Epithelial cell of esophagus (primary cell): ENCODE measurements at regions not wholly inside any gene's neighbourhood (a gene's known extent, or its start where the extent isn't known, plus 50 kb on each side); places are given as distances from the start of the nearest gene placed in this dataset.

Experiments
- DNase-seq: peaks from one replicate; pipeline ENCODE4 v3.0.0; 2010; ENCODE audit warnings: low read depth
- H3K4me3 ChIP-seq: 2 replicates; pipeline ENCODE4 v1.5.1; 2011; ENCODE audit warnings: mild to moderate bottlenecking, low read length, control low read depth
- TF ChIP-seq, protein P1 (sequence below): IDR thresholded peaks from 2 replicates; pipeline ENCODE4 v1.5.1; 2011; ENCODE audit warnings: low read depth, mild to moderate bottlenecking, low read length, control low read depth, inconsistent platforms; ENCODE audit not compliant: insufficient read depth; ENCODE audit errors: missing control alignments

DNA sequence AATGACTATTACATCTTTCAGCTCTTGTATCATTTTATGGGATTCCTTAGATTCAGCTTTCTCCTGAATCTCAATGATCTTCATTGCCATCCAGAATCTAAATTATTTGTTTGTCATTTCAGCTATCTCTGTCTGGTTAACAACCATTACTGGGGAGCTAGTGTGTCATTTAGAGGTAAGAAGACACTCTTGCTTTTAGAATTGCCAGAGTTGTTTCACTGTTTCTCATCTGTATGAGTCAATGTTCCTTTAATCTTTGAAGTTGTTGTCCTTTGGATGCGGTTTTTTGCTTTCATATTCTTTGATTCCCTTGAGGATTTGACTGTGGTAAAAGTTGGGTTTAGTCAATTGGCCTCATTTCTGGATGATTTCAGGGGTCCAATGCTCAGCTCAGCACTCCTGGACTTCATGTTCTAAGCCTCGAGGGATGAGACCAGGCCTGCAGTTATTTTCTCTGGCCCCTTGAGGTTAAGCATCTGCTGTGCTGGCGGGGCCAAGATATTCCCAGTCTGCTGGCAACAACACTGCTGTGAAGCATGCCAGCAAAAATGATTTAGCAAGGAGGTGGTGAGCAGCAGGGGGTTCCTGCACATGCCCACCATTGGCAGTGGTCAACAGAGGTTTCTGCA lies 102.4 kb upstream of the PCSK5 start:
- no peak overlapping the region for H3K4me3 ChIP-seq
- TF ChIP-seq, protein P1, sequence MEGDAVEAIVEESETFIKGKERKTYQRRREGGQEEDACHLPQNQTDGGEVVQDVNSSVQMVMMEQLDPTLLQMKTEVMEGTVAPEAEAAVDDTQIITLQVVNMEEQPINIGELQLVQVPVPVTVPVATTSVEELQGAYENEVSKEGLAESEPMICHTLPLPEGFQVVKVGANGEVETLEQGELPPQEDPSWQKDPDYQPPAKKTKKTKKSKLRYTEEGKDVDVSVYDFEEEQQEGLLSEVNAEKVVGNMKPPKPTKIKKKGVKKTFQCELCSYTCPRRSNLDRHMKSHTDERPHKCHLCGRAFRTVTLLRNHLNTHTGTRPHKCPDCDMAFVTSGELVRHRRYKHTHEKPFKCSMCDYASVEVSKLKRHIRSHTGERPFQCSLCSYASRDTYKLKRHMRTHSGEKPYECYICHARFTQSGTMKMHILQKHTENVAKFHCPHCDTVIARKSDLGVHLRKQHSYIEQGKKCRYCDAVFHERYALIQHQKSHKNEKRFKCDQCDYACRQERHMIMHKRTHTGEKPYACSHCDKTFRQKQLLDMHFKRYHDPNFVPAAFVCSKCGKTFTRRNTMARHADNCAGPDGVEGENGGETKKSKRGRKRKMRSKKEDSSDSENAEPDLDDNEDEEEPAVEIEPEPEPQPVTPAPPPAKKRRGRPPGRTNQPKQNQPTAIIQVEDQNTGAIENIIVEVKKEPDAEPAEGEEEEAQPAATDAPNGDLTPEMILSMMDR, result no peak
- no peak for DNase-seq

DNA sequence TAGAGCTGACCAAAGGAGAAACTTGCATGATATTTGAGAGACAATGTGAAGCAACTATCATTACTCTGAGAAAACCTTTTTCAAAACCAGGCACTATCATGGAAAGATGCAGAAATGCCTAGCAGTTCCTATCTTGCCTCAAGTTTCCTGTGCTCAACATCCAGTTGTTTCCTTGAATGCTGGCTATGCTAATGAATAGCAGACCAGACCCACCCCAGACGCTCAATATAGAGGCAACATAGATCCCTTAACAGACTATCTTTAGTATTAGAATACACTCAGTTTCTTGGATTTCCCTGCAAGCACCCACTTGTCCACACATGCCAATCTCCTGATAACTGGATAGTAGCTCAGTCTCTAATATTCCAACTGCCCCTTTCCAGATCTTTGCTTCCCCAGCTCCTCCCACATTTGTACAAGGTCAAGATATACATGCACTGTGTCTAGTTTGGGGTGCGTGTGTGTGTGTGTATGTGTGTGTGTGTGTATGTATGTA lies 93.3 kb upstream of the PCSK5 start:
- DNase-seq, result peak; percentile 73

DNA sequence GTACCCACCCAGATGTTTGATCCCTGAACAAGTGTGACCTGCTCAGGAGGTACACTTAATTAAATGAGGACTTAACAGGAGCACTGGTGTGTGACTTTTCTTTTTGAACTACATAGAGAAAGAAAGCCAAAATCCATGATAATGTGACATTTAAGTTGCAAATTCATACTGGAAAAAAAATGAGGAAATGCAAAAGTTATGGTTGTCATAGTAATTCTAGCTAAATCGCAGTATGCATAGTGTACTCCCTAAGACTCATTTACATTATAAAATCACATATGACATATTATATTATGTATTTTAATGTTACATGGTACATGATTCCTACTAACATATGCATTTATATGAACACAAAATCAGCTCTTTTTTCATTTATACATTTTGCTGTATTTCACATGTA lies 92.0 kb upstream of the PCSK5 start:
- no peak for DNase-seq
- TF ChIP-seq, protein P1, result no peak
- no peak overlapping the region for H3K4me3 ChIP-seq

More for the DNA sequence above, 93.3 kb upstream of the PCSK5 start:
- no peak overlapping the region for H3K4me3 ChIP-seq
- TF ChIP-seq, protein P1, result no peak

DNA sequence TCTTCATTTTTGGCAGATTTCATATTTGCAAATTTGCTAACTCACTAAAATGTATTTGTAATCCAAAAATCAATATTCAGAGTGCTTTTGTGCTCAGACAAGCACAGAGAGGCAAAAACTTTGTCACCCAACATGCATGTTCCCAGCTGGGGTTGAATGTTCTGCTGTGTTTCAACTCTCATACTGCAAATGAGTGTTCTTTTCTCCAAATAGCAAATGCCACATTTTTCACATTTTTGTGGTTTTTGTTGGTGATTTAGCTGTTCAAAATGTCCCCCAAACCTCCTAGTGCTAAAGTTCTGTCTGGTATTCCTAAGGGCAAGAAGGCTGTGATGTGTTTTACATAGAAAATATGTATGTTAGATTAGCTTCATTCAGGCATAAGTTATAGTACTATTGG lies 87.3 kb upstream of the PCSK5 start:
- TF ChIP-seq, protein P1, result no peak
- peak; percentile 17 for DNase-seq
- no peak overlapping the region for H3K4me3 ChIP-seq

DNA sequence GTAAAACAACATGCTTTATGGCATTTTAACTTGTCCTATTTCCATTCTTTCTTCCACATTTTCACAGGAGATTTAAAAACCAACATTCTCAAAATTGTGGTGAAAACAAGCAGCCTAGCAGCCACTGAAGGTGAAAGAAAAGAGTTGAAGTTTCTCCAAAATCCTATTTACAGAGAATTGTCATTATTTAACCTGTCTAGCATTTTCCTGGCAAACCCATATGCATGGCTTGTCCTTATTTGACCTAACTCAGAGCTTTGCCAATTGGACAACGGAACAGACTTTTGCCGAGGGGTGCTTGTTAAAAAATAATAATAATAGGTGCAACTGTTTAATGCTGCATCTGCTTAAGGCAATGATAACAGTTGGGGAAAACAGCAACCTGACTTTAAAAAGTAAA lies 80.4 kb upstream of the PCSK5 start:
- DNase-seq, result no peak
- TF ChIP-seq, protein P1, result no peak
- H3K4me3 ChIP-seq, result no peak overlapping the region

DNA sequence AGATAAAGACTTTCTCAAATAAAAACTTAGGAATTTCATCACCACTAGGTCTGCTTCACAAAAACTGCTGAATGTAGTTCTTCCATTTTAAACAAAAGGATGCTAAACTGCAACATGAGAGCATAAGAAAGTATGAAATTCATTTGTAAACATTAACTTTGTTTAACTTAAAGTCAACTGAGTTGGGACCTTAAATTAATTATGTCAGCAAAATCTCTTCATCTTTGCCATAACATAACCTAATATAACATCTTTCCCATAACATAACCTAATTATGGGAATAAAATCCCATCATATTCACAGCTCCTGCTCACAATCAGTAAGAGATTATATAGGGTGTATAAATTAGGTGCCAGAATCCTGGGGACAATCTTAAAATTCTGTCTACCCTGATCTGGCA lies 78.8 kb upstream of the PCSK5 start:
- no peak overlapping the region for H3K4me3 ChIP-seq
- DNase-seq, result no peak
- TF ChIP-seq, protein P1, result no peak

DNA sequence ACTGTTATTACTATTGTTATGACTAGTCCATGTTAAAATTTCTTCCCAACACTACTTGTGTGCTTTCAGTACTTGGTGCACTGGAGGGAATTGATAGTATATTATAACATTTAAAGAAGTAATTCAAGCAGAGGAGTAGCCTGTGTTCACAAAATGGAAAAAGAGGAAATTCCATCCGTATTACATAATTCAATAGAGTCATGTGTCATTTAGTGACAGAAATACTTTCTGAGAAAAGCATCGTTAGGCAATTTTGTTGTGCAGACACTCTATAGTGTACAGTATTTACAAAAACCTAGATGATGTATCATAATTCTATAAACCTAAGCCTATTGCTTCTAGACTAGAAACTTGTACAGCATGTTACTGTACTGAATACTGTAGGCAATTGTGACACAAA lies 78.3 kb upstream of the PCSK5 start:
- TF ChIP-seq, protein P1, result no peak
- no peak overlapping the region for H3K4me3 ChIP-seq
- DNase-seq, result peak; percentile 14
